Activated gamma-delta T cell (primary cell): ENCODE measurements at regions not wholly inside any gene's neighbourhood (a gene's known extent, or its start where the extent isn't known, plus 50 kb on each side); places are given as distances from the start of the nearest gene placed in this dataset.
"Not testable (repeated sequence)": the region's sequence is repeated elsewhere in the genome, so short reads cannot be mapped to it uniquely, and the experiment has no call there.

Source experiments
- DNase-seq: peaks from one replicate; lab custom pipeline; 2025; lab: John Stamatoyannopoulos, UW

DNA sequence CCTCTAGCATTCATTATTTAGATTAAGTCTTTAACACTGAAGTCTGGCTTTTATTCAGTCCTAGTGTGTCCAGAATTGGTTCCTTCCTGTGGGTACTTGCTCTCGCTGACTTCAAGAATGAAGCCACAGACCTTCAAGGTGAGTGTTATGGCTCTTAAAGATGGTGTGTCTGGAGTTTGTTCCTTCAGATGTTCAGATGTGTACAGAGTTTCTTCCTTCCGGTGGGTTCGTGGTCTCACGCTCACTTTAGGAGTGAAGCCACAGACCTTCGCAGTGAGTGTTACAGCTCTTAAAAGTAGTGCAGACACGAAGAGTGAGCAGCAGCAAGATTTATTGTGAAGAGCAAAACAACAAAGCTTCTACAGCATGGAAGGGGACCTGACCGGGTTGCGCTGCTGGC lies 860.6 kb downstream of the STIM2 start:
- DNase-seq: no peak

DNA sequence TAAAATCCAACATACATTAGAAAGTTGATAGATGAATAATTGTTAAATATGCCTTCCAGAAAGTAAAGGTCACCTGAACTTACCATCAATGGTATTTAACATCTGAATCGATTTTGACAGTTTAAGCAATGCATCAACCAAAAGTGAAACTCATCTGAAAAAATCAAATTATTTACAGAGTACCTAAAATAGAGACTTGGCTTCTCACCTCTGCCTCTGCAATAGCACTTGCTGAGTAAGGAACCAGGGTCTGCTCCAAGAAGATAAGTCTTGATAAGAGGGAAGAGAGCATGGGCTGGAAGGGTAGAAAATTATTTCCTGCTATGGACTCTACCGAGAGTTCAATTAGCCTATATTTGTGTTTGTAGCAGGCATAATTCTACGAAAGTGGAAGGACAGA lies 868.3 kb downstream of the STIM2 start:
- DNase-seq: no peak

DNA sequence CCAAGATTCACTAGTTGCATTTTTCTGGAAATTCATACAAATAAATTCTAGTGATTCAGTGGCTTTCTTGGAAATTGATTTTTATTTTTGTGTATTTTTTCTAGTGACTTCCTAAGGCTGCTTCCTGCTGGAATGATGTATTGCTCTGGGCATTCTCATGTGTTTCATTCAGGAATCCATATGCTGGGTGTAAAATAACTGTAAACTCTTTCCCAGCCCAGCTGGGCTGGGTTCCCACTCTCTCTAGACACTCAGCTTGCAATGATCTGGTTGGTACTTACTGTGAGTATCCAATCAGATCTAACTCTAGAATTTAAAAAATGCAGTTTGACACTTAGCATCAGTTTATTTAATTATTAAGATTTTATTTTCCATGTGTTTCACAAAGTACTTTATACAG lies 882.2 kb downstream of the STIM2 start:
- no peak for DNase-seq

DNA sequence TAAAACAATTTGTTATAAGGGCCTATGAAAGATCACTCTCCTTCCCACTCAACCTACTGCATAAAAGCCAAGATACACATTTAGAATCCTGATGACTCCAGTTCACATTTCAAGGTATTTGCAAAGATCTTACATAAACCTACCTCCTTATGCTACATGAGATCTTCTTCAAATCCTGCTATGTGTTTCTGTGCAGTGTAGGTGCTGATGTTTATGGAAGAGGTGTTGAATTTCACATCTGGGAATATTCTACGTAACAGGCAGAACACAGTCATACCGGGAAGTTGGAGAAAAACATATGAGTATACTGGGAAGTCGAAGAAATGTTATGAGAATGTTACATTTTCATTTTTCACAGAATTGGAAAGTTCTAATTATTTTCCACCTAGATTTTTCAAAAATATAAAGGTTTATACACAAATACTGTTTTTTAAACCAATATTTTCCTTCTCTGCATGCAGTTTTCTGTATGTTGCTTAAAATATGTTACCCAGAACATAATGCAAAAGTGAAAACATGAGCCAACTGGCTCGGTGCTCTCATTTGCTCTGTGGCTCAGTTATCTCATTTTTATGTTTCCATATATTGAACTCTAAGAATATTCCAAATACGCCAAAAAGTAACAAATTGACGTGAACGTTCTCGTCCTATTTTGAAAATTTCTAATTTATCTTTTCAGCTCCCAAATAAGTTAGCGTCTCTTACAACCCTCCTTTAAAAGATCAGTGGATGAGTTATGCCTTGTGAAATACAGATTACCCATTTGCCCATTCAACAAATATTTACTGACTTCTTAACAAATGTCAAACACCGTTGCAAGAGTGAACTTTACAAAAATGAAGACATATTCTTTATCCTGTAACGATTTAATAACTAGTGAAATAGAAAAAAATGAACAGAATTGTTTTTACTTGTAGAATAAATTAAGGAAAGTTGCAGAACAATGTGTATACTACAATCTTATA lies 899.3 kb downstream of the STIM2 start:
- no peak for DNase-seq

DNA sequence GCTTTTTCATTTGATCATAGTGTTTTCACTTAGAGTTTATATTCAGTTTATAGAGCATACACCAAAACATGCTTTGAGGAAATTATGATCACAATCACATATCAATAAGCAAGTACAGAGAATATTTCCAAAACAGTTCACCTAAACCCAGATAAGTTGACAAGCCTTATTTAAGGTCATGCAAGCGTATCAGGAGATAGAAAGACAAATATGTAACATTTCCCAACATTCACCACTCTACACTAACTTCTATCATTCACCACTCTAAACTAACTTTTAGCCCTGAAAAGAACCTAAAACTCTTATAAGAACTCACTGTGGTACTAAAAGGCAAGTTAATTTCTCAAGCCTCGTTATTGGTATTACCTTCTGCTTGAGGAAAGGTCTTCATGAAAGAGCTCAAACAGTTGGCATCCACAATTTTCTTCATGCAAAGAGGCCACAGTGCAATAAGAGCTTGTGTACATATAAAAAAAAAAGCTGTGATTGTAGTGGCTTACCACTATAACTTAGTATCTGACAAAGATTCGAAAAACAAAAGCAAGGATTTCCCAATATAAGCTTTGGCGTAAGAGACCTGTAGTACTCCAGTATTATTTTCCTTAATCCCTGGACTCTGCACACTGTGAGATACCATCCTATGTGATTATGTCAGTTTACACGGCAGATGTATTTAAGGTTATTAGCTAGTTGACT lies 903.3 kb downstream of the STIM2 start:
- no peak for DNase-seq

DNA sequence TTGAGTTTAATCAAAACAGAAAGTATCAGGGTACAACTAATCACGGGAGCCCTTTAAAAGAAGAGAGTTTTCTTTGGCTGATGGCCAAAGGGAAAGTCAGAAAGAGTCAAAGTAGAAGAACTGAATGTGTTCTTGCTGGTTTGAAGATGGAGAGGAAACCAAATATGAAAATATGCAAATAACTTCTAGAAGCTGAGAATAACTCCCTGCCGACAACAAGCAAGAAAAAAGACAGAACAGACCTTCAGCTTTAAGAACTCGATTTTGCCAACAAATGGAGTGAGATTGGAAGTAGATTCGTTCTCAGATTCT lies 903.8 kb downstream of the STIM2 start:
- no peak for DNase-seq

DNA sequence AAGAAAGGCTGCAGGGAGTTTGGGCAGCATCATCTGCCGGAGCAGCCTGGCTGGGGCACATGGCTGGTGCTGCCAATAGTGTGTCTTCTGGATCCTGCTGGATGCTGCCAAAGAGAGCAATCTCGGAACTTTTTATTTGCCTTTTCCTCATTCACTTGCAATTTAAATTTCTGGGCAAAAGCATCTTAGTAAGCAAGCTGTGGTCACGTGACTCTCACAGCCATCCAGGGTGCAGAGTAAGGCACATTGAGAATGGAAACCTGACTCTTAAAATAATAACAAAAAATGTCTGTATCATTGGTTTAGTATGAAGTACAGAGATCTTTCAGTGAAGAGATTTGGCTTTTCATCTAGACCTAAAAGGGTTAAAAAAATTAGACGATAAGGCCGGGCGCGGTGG lies 910.3 kb downstream of the STIM2 start:
- no peak for DNase-seq

DNA sequence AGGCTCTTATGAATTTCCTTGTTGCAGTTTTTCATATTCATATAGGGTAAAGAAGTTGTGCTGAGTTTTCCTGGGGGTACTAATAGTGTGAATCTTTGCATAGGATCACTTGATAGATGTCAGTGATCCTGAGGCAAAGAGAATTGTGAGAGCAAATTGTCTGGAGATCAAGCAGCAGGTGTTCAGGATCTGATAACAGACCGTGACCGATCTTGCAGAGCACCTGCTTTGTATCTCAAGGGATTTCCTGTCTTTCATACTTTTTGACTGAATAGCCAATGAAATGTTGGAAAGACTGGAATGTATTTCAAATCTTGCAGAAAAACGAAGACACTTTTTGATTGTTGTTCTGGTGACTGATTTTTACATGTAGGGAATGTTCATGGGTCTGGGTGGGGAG lies 914.5 kb downstream of the STIM2 start:
- no peak for DNase-seq

DNA sequence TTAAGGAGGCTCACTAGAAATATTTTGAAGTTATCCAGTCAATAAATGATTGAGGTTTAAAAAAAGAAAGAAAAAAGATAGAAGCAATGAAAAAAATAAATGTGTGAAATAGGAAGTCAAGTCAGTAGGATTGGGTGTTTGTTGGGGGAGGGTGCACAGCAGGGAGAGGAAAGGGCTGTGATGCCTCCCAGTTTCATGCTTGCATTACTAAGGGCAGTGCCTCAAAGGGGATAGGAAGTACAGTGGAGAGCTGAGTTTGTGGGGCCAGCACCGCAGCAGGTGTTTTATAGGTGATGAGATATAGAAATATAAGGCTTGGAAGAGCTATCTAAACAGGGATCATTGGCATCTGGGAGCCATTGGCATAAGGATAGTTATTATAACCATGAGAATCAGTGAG lies 919.2 kb downstream of the STIM2 start:
- DNase-seq: no peak

DNA sequence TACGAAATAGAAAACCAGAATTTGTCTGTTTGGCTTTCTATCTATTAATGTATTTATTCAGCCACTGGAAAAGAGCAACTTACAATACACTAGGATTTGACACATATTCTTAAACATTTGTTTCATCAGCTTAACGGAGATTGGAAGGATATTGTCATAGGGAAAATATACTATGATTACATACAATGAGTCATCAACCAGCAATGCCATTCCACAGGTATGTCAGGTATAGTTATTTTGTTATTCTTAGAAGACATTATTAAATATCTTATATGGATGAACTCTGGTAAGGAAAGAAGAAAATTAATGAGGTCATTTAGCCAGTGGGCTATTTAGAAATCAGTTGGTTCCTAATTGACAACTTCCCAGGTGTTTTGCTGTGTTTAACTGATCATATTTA lies 926.6 kb downstream of the STIM2 start:
- DNase-seq: no peak

DNA sequence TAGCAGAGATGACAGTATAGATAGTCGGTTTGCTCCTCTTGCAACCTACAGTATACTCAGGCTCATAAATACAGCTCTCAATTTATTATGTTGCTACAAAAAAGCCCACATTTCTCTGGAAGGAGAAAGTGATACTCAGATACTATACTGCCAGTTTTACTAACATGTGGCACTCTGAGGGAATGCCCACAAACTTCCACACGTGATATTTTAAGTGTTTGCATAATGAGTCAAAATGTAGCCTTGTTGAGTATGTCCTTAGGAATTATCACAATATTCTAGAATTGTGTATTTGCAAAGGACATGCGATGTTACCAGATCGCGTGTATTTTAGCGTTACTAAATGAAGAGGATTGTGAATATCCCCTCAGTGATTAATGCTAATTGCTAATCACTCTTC lies 929.1 kb downstream of the STIM2 start:
- no peak for DNase-seq

DNA sequence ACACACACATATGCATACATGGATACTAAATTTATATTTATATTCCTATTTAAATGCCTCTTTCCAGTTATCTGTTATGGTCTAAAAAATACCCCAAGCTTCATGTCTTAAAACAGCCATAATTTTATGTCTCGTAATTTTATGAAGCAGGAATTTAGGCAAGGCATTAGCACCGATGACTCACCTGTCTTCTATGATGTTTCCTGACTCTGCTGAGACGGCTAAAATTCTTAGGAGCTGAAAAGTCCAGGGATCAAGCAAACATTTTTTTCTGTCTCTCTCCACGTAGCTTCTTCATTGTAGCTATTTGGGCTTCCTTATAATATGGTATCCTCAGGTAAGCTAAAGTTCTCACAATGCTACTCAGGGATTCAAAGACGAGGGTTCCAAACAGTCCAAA lies 930.3 kb downstream of the STIM2 start:
- no peak for DNase-seq

DNA sequence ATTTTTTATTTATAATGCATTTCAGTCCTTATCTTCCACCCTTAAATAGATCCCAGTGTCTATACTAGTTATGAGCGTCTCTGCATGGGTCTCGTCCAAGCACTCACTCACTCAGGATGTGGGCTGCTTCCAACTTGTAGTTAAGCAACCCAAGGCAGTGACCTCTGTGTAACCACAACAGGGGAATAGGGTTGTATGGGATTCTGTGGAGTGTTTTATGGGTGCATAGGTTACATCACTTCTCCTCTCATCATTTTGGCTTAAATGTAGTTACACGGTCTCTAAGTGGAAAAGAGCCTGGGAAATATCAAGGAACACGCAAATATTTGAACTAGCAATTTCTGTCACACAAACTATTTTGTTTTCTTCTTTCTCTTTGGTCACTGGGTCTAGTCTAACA lies 931.0 kb downstream of the STIM2 start:
- no peak for DNase-seq

DNA sequence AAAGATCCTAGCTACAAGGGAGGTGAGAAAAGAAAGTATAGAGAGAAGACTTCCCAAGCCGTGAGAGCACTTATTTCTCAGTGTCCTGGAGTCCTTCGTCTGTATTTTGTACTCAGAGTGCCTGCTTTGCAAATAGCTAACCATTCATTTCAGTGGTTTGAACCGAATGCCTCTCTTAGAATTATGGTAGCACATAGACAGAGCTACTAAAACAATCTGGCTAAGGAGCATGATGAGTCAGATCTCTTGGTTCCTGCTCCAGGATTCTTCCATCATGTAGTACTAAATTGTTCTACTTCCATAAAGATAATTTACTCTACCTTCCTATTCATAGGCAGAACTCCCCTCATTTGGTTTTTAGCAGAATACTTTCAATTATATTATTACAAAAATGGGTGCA lies 946.6 kb downstream of the STIM2 start:
- no peak for DNase-seq

DNA sequence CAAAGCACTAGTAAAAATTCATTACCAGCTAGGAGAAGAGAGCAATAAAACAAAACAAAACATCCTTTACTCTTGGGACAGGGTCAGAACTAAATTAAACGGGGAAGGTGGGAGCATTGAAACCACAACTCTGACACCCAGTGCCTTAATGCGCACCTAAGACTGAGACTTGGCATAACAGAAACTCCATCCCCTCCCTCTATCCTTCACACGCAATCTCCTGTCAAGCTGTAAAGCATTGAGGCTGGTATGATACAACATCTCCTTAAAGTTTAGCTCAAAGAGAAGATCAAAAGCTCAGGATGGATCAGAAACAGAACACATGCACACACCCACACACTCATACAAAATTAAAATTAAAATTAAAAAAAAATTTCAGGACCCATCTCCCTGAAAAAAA lies 951.3 kb downstream of the STIM2 start:
- no peak for DNase-seq

DNA sequence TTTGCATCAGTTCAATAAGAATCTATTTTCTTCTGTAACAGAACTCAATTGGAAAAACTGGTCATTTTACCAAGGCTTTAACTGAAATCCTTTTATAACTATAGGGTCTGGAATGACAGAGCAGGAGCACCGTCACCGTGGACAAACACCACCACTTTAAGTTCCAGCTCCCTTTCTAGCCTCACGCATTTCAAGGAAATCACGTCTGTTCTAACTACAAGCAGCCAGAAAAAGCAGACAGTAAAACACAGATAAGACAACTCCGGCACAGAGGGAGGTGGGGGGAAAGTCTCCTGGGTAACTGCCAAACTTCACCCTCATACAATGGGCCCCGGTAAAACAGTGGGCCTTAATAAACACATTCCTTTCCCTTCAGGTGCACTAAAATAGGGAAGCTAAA lies 952.6 kb downstream of the STIM2 start:
- not testable (repeated sequence) for DNase-seq

DNA sequence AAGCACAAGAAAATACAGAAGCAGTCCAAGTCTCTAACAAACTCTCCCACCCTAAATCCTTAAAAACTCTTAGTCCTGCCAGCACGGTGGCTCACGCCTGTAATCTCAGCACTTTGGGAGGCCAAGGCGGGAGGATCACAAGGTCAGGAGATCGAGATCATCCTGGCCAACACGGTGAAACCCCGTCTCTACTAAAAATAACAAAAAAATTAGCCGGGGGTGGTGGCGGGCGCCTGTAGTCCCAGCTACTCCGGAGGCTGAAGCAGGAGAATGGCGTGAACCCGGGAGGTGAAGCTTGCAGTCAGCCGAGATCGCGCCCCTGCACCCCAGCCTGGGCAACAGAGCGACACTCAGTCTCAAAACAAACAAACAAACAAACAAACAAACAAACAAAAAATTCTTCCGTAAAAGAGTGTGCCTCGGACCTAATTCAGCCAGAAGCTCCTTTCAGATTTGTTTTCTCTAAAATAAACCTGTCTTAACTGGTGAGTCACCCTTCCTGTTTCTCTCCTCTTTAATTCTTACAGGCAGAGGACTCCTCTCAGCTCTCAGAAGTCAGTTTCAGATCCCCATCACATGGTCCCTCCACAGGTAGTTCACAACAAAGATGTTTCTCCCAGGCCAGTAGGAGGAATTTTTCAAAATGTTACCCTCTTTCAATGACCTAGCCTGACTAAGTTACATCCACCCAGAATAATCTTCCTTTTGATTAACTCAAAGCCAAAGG lies 953.2 kb downstream of the STIM2 start:
- DNase-seq: not testable (repeated sequence)

DNA sequence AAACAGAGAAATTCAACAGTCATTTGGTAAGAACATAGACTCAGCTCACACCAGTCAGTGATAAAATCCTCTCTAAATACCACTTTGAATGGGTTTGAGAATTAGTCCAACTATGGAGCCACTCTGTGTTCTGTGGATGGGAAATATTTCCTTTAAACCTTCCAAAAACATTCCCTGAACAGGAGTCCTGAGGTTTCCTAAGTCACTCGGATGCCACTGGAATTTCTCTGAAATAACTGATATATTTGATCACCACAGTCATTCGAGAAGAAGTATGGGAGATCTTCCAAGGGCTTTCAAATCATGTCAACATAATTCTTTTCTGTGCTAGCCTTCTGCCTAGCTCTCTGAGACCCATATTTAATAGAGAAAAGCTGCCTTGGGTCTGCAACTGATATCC lies 958.6 kb downstream of the STIM2 start:
- no peak for DNase-seq

DNA sequence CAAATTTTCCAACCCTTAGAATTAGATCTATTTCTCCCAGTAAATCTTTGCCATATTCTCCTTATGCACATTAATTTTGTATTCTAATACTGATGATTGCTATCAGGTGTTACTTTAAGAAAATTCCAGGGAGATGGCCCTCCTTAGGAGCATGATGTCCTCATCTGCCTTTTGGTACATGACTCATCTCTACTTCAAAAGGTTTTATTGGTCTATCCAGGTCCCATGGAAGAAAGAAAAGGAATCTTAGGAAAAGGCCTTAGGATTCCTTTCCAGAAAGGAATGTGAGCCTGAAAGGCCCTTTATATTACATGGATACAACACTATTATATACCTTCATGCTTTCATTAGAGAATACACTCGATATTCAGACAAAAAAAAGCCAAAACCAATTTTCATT lies 968.2 kb downstream of the STIM2 start:
- DNase-seq: no peak

DNA sequence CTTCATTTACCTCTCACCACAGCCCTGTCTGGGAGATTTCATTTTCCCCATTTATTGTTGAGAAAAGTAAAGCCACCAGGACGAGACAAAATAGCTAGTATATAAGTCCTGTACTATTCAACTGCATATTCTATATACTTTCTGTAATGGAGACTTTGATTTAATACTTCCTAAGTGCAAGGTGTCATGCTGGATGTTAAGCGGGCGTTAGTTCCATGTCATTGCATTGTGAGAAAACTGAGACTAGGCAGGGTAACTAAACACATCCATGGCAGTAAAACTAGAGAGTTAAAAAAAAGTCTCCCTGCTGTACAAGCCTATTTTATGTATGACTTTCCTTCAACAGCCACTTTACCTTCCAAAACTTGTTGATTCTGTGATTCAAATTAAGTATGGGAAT lies 969.6 kb downstream of the STIM2 start:
- no peak for DNase-seq

DNA sequence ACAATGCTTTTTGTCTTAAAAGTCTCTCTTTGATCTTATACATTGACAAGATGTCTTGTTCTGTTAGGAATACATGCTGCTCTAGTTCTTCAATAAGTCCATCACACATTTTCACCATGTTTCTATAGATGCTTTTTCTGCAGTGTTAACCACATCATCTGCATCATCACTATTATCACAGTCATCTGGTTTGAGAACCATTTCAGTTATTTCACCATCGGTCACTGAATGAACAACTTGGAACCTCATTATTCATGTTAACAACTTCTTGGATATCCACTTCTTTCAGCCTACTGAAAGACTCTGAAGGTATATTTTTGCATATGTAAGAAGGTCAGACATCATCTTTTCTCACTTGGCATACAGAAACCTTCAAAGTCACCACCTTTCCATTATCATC lies 975.2 kb downstream of the STIM2 start:
- DNase-seq: no peak

DNA sequence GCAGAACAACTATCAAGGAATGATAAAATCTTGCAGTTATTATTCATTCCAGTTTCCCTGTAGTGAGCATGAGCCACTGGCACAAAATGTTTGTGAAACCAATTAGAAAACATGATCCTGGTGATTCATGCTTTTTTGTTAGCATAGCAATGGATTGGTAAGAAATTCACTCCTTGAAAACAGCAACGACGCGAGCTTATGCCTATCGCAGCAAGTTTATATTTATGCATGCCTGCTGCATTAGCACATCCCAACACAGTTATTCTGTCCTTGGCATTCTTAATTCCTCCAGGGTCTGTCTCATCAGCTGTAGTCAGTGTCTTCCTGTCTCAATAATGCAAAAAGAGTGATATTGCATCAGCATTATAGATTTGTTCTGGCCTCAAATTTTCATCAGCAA lies 975.9 kb downstream of the STIM2 start:
- no peak for DNase-seq

DNA sequence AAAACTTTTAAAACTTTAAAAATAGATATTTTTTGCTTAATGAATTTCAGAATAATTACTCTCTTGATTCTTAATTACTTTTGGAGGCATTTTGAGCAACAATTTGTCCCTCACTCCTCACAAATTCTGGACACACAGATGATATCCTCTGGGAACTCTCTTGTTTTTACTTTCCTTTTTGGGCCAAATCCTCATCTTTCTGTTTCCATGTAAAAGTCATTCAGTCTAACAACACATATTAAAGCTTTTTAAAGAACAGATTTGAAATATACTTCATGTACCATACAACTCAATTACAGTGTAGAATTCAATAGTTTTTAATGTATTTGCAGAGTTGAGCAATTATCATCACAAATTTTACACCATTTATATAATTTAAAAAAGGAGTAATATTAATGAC lies 983.1 kb downstream of the STIM2 start:
- no peak for DNase-seq
